Gastrocnemius medialis (tissue), 4 donors: ENCODE measurements at regions not wholly inside any gene's neighbourhood (a gene's known extent, or its start where the extent isn't known, plus 50 kb on each side); places are given as distances from the start of the nearest gene placed in this dataset.

Experiments used
- CTCF ChIP-seq, 5 experiments: fragments of 450-650 bp in 3 of 5; fragments of 200-600 bp in 2 of 5; sonication (generic) in 2 of 5; IDR thresholded peaks in 4 of 5; conservative IDR thresholded peaks in 1 of 5; 1 replicate in 4 of 5; 2 replicates in 1 of 5; pipeline ENCODE4 v1.5.1; 2016 to 2019; ENCODE audit warnings: antibody characterized with exemption in 5 of 5, mild to moderate bottlenecking in 3 of 5, moderate library complexity in 3 of 5
- POLR2A ChIP-seq, 2 donors: fragments of 450-650 bp; IDR thresholded peaks; one replicate each; pipeline ENCODE4 v1.6.1; 2017; ENCODE audit warnings: antibody characterized with exemption in 2 of 2, mild to moderate bottlenecking in 2 of 2, moderate library complexity in 2 of 2

DNA sequence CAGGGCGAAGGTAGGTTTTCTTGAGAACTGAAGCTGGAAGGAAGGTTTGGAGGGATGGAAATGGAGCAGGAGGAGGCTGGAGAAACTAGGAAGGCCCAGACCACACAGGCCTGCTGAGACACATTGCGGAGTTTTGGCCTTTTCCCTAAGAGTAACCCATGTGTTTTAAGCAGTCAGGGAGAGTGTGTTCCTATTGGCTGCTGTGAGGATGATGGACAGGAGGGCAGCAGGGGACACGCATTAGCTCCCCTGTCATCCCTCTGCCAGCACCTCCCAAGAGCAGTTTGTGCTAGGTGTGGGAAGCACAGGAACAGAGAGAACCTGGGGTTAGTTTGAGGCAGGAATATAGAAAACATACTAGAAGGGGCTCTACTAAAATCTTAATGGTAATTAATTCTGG is 842.1 kb downstream of the TBC1D22A start:
- TF ChIP-seq CTCF (IDR thresholded peaks at IDR 0.05 in 4 of 5, conservative IDR thresholded peaks at IDR 0.05 in 1 of 5), result no peak
- no peak for TF ChIP-seq POLR2A (IDR thresholded peaks at IDR 0.05)
